Caco-2 (cell line): ENCODE measurements at regions not wholly inside any gene's neighbourhood (a gene's known extent, or its start where the extent isn't known, plus 50 kb on each side); places are given as distances from the start of the nearest gene placed in this dataset.

ENCODE experiments used
- BruUV-seq: library from RNA; stranded (reverse); fragments of 400-500 nt; replicated peaks from 2 replicates; lab custom pipeline; 2021; lab: Mats Ljungman, UMichigan
- CTCF ChIA-PET: fragments of 300-600 bp; sonication (Branson Sonifier 250); formaldehyde crosslinking; loops from one replicate; lab custom pipeline; 2022; ENCODE audit warnings: antibody characterized with exemption; lab: Charles Lee
- POLR2A ChIA-PET: fragments of 300-600 bp; sonication (Branson Sonifier 250); formaldehyde crosslinking; loops from one replicate; lab custom pipeline; 2022; ENCODE audit warnings: antibody characterized with exemption; lab: Charles Lee
- DNase-seq, 2 experiments: peaks; one replicate each; pipeline versions ENCODE4 v3.0.0 to v3.0.0-alpha.2; 2020 to 2022
- H3K27me3 ChIP-seq: replicated peaks from 2 replicates; pipeline ENCODE4 v1.6.0; 2011; ENCODE audit warnings: low read length; ENCODE audit not compliant: control insufficient read depth, insufficient read depth
- H3K36me3 ChIP-seq: 2 replicates; pipeline ENCODE4 v1.5.1; 2011; ENCODE audit warnings: low read length; ENCODE audit not compliant: control insufficient read depth, insufficient read depth
- H3K4me1 ChIP-seq: fragments of 250-450 bp; sonication (Bioruptor Pico); 2 replicates; pipeline ENCODE4 v1.5.1; 2020; ENCODE audit warnings: mild to moderate bottlenecking
- H3K4me3 ChIP-seq: 2 replicates; pipeline ENCODE4 v1.5.1; 2011; ENCODE audit warnings: low read depth, mild to moderate bottlenecking, control low read depth, low read length
- H3K9me3 ChIP-seq: fragments of 250-450 bp; sonication (Bioruptor Pico); 2 replicates; pipeline ENCODE4 v1.5.1; 2020; ENCODE audit warnings: mild to moderate bottlenecking, moderate library complexity
- H3K27ac Mint-ChIP-seq: one replicate; pipeline ENCODE4 v1.8.0; 2022; ENCODE audit warnings: mixed read lengths; ENCODE audit not compliant: unreplicated experiment
- H3K27me3 Mint-ChIP-seq: one replicate; pipeline ENCODE4 v1.8.0; 2022; ENCODE audit warnings: mixed read lengths; ENCODE audit not compliant: insufficient read depth, unreplicated experiment
- H3K36me3 Mint-ChIP-seq: one replicate; pipeline ENCODE4 v1.8.0; 2022; ENCODE audit warnings: mild to moderate bottlenecking, mixed read lengths; ENCODE audit not compliant: insufficient read depth, unreplicated experiment
- H3K4me1 Mint-ChIP-seq: one replicate; pipeline ENCODE4 v1.8.0; 2022; ENCODE audit warnings: low read depth, mixed read lengths; ENCODE audit not compliant: unreplicated experiment
- H3K4me3 Mint-ChIP-seq: one replicate; pipeline ENCODE4 v1.8.0; 2022; ENCODE audit warnings: mild to moderate bottlenecking, moderate library complexity, mixed read lengths; ENCODE audit not compliant: unreplicated experiment
- H3K9me3 Mint-ChIP-seq: one replicate; pipeline ENCODE4 v1.8.0; 2022; ENCODE audit warnings: mixed read lengths; ENCODE audit not compliant: unreplicated experiment
- CTCF ChIP-seq, 2 experiments: fragments of 200-600 bp in 1 of 2; IDR thresholded peaks; 1 replicate in 1 of 2; 2 replicates in 1 of 2; pipeline versions ENCODE4 v1.5.1 to v1.8.0; 2011 to 2022; ENCODE audit warnings: antibody characterized with exemption in 1 of 2, control low read depth in 1 of 2, inconsistent platforms in 1 of 2, low read depth in 1 of 2, low read length in 1 of 2, mild to moderate bottlenecking in 1 of 2, moderate library complexity in 1 of 2; ENCODE audit not compliant: insufficient read depth in 1 of 2, severe bottlenecking in 1 of 2, unreplicated experiment in 1 of 2
- intact Hi-C: fragments of 100-400 bp; cut with micrococcal nuclease; formaldehyde crosslinking; loops from one replicate; pipeline ENCODE4 v1.10.0; 2022; ENCODE audit not compliant: unreplicated experiment

- Mint-ChIP-seq H3K27ac (no peak overlapping the region), H3K9me3 (peaks cover 11% of the 10 kb centered on the region), H3K36me3 (no peaks in the 10 kb centered on the region), H3K4me3 (no peak overlapping the region), H3K27me3 (no peaks in the 10 kb centered on the region), H3K4me1 (no peaks in the 10 kb centered on the region)
- Histone ChIP-seq H3K4me1 (no peaks in the 10 kb centered on the region), H3K36me3 (no peaks in the 10 kb centered on the region), H3K9me3 (no peaks in the 10 kb centered on the region), H3K4me3 (no peak overlapping the region), H3K27me3 (no peaks in the 10 kb centered on the region)
- ChIA-PET POLR2A (no interaction called here), CTCF (no interaction called here)
- no peak for TF ChIP-seq CTCF (IDR thresholded peaks at IDR 0.05; ENCODE audit: insufficient read depth in 1 of 2, low read depth in 1 of 2, low read length in 1 of 2, severe bottlenecking in 1 of 2, unreplicated experiment in 1 of 2)
- intact Hi-C loops = no loop called here
- BruUV-seq = no TSS peak
- no peak for DNase-seq
Measured at GRCh38 chr19:31648347-31648746, 299.1 kb upstream of the TSHZ3 start.

- H3K27me3 ChIP-seq = no peaks in the 10 kb centered on the region
- intact Hi-C loops = no loop called here
- ChIA-PET CTCF (no interaction called here), POLR2A (no interaction called here)
- Mint-ChIP-seq H3K27ac (no peak overlapping the region), H3K4me1 (no peaks in the 10 kb centered on the region), H3K36me3 (no peaks in the 10 kb centered on the region), H3K27me3 (peaks cover 2% of the 10 kb centered on the region), H3K9me3 (no peaks in the 10 kb centered on the region), H3K4me3 (no peak overlapping the region)
- no peak for TF ChIP-seq CTCF (IDR thresholded peaks at IDR 0.05; ENCODE audit: insufficient read depth in 1 of 2, low read depth in 1 of 2, low read length in 1 of 2, severe bottlenecking in 1 of 2, unreplicated experiment in 1 of 2)
- no peak overlapping the region for H3K4me3 ChIP-seq
- DNase-seq = no peak
- H3K9me3 ChIP-seq = no peaks in the 10 kb centered on the region
- no peaks in the 10 kb centered on the region for H3K4me1 ChIP-seq
- H3K36me3 ChIP-seq = no peaks in the 10 kb centered on the region
- BruUV-seq = no TSS peak
Measured at GRCh38 chr19:31656507-31656906, 307.3 kb upstream of the TSHZ3 start.

- Mint-ChIP-seq H3K9me3 (no peaks in the 10 kb centered on the region), H3K4me1 (no peaks in the 10 kb centered on the region), H3K27me3 (peaks cover 2% of the 10 kb centered on the region), H3K27ac (no peak overlapping the region), H3K4me3 (no peak overlapping the region), H3K36me3 (no peaks in the 10 kb centered on the region)
- no peaks in the 10 kb centered on the region for H3K9me3 ChIP-seq
- BruUV-seq = no TSS peak
- POLR2A ChIA-PET = no interaction called here
- H3K4me1 ChIP-seq = no peaks in the 10 kb centered on the region
- no peak overlapping the region for H3K4me3 ChIP-seq
- CTCF ChIA-PET = no interaction called here
- no peak for DNase-seq
- no peaks in the 10 kb centered on the region for H3K36me3 ChIP-seq
- no peak for TF ChIP-seq CTCF (IDR thresholded peaks at IDR 0.05; ENCODE audit: insufficient read depth in 1 of 2, low read depth in 1 of 2, low read length in 1 of 2, severe bottlenecking in 1 of 2, unreplicated experiment in 1 of 2)
- intact Hi-C loops = no loop called here
- H3K27me3 ChIP-seq = no peaks in the 10 kb centered on the region
Measured at GRCh38 chr19:31658993-31659896, 310.0 kb upstream of the TSHZ3 start.
